ENCODE measurements at regions not wholly inside any gene's neighbourhood (a gene's known extent, or its start where the extent isn't known, plus 50 kb on each side); places are given as distances from the start of the nearest gene placed in this dataset.

DNA sequence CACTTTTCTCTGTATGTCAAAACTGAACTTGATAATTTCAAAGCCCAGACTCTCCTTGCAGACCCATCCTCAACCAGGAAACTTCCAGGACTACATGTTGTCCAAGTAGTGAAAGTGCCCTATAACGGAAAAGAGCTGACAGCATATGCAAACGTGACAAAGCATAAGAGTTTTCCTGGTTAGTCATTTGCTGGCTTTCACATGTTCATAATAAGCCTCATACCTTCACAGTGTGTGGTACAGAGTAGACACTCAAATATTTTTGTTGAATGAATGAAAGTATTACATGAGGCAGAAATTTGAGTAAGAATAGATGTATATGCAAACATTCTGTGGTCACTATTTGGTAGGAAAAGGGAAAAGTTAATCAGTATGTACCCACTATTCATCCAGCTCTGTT lies 473.3 kb downstream of the MRPL39 start:
- H3K27ac ChIP-seq = no peak overlapping the region
- TF ChIP-seq, protein P1, sequence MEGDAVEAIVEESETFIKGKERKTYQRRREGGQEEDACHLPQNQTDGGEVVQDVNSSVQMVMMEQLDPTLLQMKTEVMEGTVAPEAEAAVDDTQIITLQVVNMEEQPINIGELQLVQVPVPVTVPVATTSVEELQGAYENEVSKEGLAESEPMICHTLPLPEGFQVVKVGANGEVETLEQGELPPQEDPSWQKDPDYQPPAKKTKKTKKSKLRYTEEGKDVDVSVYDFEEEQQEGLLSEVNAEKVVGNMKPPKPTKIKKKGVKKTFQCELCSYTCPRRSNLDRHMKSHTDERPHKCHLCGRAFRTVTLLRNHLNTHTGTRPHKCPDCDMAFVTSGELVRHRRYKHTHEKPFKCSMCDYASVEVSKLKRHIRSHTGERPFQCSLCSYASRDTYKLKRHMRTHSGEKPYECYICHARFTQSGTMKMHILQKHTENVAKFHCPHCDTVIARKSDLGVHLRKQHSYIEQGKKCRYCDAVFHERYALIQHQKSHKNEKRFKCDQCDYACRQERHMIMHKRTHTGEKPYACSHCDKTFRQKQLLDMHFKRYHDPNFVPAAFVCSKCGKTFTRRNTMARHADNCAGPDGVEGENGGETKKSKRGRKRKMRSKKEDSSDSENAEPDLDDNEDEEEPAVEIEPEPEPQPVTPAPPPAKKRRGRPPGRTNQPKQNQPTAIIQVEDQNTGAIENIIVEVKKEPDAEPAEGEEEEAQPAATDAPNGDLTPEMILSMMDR (conservative IDR thresholded peaks at IDR 0.05; ENCODE audit: low read depth) = no peak
- no peak for DNase-seq (ENCODE audit: low spot score)
- POLR2A ChIA-PET (ENCODE audit: low non-redundant PET) = no interaction called here
- CTCF ChIA-PET = no interaction called here

DNA sequence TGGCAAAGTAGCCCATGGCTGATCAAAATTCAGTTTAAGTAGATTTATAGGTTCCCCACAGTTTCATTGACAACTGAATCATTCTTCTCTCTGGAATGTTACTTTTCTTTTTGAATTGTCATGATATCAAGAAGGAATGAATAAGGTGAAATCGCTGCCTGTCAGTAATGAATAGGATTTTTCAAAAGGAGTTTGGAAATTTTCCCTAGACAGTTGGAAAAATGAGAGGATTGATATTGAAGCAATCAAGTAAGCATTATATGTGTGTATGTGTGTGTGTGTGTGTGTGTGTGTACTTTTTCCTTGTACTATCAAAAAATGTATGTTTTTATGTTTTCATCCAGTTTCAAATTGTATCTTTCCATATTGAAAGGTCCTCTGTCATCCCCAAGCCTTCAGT lies 479.5 kb downstream of the MRPL39 start:
- DNase-seq (ENCODE audit: low spot score) = no peak
- no peak overlapping the region for H3K27ac ChIP-seq
- TF ChIP-seq, protein P1 (conservative IDR thresholded peaks at IDR 0.05; ENCODE audit: low read depth) = no peak
- POLR2A ChIA-PET (ENCODE audit: low non-redundant PET) = no interaction called here
- CTCF ChIA-PET = no interaction called here

DNA sequence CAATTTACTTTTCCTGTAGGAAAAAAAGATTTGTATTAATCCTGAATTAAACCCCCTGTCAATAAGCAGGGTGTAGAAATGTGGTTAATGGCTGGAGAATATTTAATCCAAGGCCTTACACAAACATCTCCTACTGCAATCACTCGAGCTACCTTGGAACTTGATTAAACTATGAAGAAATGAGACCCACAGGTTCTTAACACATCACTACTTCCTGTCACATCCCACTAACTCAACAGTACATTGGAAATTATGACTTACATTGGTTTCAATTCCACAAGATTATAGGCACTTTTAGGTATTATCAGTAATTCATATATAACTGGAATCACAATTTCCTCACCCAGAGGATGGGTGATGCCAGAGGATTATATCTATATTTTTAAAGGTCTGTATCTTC lies 480.3 kb downstream of the MRPL39 start:
- ChIA-PET CTCF (no interaction called here), POLR2A (ENCODE audit: low non-redundant PET) (no interaction called here)
- TF ChIP-seq, protein P1 (conservative IDR thresholded peaks at IDR 0.05; ENCODE audit: low read depth) = no peak
- H3K27ac ChIP-seq = no peak overlapping the region
- DNase-seq (ENCODE audit: low spot score) = no peak

DNA sequence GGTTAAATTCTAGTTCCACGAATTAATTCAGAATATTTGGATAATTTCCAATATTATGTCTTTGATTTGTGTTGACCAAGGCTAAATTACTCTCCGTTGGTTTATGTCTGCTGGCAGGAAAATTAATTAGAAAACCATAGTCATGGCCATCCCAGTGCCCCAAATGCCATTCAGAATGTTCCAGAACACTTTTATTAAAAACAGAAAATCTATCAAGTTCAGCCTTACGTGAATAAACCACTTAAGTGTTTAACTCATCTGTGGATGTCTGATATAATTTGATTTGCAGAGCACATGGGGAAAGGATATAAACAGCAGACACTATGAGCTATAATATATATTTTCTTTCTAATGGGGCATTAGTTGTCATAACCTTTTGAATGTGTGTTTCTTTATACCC lies 480.7 kb downstream of the MRPL39 start:
- no peak for DNase-seq (ENCODE audit: low spot score)
- TF ChIP-seq, protein P1 (conservative IDR thresholded peaks at IDR 0.05; ENCODE audit: low read depth) = no peak
- POLR2A ChIA-PET (ENCODE audit: low non-redundant PET) = no interaction called here
- CTCF ChIA-PET = no interaction called here
- no peak overlapping the region for H3K27ac ChIP-seq

DNA sequence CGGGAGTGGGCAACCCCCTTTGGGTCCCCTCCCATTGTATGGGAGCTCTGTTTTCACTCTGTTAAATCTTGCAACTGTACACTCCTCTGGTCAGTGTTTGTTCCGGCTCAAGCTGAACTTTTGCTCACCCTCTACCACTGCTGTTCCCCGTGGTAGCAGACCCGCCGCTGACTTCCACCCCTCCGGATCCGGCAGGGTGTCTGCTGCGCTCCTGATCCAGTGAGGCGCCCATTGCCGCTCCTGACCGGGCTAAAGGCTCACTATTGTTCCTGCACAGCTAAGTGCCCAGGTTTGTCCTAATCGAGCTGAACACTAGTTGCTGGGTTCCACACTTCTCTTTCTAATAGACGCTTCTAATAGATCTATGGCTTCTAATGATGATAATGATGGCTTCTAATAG lies 488.6 kb downstream of the MRPL39 start:
- TF ChIP-seq, protein P1 (conservative IDR thresholded peaks at IDR 0.05; ENCODE audit: low read depth) = no peak
- ChIA-PET CTCF (no interaction called here), POLR2A (ENCODE audit: low non-redundant PET) (no interaction called here)
- no peak overlapping the region for H3K27ac ChIP-seq
- DNase-seq (ENCODE audit: low spot score) = no peak

DNA sequence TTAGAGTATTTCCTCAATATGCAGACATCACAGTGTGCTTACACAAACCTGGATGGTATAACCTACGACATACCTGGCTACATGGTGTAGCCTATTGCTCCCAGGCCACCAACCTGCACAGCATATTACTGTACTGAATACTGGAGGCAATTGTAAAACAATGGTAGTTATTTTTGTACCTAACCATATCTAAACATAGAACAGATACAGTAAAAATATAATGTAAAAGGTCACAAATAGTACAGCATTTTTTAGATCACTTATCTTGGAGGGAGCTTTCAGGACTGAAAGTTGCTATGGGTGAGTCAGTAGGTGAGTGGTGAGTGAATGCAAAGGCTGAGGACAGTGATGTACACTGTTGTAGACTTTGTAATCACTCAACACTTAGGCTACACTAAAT lies 492.3 kb downstream of the MRPL39 start:
- CTCF ChIA-PET = no interaction called here
- POLR2A ChIA-PET (ENCODE audit: low non-redundant PET) = no interaction called here
- TF ChIP-seq, protein P1 (conservative IDR thresholded peaks at IDR 0.05; ENCODE audit: low read depth) = no peak
- no peak overlapping the region for H3K27ac ChIP-seq
- DNase-seq (ENCODE audit: low spot score) = no peak

DNA sequence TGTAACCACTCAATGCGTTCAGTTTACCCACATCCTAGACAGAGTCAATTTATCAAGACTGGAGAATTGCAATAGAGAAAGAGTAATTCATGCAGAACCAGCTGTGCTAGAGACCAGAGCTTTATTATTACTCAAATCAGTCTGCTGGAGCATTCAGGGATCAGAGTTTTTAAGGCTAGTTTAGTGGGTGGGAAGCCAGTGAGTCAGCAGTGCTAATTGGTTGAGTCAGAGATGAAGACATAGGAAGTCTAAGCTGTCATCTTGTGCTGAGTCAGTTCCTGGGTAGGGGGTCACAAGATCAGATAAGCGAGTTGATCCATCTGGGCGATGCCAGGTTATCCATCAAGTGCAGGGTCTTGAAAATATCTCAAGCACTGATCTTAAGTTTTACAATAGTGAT lies 499.6 kb downstream of the MRPL39 start:
- POLR2A ChIA-PET (ENCODE audit: low non-redundant PET) = no interaction called here
- DNase-seq (ENCODE audit: low spot score) = peak; percentile 30
- CTCF ChIA-PET = no interaction called here
- H3K27ac ChIP-seq = no peak overlapping the region
- TF ChIP-seq, protein P1 (conservative IDR thresholded peaks at IDR 0.05; ENCODE audit: low read depth) = no peak

Measured in RWPE1 (cell line).